Activated CD4-positive, alpha-beta T cell treated with anti-CD3 and anti-CD28 coated beads, Interleukin-2, Interleukin-6, amounts not matched to agents 100 ng/mL and 50 ng/mL, durations not matched to agents 16 hours and 8 hours (primary cell): ENCODE measurements at regions not wholly inside any gene's neighbourhood (a gene's known extent, or its start where the extent isn't known, plus 50 kb on each side); places are given as distances from the start of the nearest gene placed in this dataset.

ENCODE experiments used
- DNase-seq: peaks from one replicate; pipeline ENCODE4 v3.0.0-alpha.2; 2020

DNA sequence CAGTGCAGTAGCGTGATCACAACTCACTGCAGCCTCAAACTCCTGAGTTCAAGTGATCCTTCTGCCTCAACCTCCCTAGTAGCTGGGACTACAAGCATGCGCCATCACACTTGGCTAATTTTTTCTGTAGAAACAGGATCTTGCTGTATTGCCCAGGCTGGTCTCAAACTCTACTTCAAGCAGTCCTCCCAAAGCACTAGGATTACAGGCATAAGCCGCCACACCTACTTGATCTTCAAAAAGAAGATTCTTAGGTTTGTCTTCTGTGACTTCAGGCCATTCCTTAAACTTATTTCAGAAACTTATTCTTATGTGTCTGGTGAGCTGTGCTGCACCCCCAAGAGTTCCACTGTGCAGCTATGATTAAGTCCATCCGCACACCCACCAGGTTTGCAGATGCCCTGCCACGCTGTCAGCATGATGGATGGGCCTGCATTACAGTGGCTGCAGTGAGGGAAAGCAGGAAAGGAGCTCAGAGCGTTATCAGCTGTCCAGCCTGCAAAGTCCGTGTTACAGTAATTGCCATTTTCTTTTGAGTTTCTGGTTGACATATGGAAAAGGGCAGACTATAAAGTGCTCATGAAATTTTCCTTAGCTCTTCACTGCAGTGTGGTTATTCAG lies 146.6 kb downstream of the AASDH start:
- no peak for DNase-seq

DNA sequence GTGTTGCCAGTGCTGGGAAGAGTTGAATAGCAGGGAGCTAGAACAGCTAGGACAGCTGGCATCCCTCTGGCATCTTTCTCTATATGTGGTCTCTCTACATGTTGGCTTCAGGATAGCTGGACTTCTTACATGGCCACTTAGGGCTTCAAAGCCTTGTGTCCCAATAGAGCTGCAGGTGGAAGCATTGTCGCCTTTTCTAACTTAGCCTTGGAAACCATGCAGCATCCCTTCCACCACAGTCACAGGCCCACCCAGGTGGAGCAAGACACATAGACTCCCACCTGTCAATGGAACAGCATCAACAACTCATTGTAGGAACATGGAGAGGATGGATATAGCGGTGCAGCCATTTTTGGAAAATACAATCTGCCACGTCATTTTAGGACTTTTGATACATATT lies 149.0 kb downstream of the AASDH start:
- no peak for DNase-seq

- DNase-seq = no peak
Measured at GRCh38 chr4:56235725-56236124, 151.6 kb downstream of the AASDH start.

DNA sequence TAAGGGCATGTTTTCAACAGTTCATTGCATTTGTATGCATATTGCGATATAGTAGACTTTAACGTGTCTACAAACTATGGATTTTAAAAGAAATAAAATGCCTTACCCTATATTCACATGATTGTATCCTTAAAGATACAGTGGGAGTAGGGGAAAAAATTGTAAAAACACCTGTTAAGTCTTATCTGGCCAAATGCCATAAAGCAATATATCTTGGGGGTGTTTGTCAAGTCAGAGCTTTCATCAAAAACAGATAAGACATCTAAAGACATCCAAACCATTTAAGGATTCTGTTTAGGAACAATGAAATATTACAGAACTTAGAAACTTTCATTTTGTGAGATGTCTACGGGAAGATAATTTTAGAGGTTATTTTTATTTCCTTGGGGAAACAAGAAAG lies 152.3 kb downstream of the AASDH start:
- DNase-seq = no peak

DNA sequence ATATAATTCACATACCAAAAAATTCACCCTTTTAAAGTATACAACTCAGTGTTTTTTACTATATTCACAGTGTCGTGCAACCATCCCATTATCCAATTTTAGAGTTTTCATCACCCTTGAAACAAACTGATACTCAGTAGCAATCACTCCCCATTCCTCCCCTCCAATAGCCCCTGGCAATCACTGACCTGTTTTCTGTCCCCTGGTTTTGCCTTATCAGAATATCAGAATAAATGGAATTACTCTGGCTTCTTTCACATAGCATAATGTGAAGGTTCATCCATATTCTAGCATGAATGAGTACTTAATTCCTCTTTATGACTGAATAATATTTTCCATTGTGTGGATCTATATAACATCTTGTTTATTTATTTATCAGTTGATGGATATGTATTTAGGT lies 153.2 kb downstream of the AASDH start:
- DNase-seq = no peak

GRCh38 chr4:56231410-56231809 lies 155.9 kb downstream of the AASDH start:
- DNase-seq = no peak

DNA sequence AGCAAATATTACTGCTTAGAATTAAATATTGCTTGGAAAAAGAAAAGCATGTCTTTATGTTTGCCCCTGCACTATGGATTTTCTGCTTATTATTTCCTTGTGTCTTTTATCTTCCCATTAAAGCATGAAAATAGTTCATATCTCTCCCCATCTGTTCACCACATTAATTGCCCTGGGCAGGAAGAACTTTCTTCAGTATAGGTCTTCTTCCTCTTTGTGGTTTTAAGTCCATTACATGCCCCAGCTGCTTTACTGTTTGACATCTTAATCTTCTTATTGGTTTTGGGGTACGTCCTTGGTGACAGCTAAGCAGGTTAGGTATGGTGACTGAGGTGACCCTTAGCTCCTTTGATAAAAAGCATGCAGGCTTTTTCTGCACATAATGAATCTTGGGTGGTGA lies 157.3 kb downstream of the AASDH start:
- no peak for DNase-seq

GRCh38 chr4:56227301-56227835 lies 159.9 kb downstream of the AASDH start:
- no peak for DNase-seq

DNA sequence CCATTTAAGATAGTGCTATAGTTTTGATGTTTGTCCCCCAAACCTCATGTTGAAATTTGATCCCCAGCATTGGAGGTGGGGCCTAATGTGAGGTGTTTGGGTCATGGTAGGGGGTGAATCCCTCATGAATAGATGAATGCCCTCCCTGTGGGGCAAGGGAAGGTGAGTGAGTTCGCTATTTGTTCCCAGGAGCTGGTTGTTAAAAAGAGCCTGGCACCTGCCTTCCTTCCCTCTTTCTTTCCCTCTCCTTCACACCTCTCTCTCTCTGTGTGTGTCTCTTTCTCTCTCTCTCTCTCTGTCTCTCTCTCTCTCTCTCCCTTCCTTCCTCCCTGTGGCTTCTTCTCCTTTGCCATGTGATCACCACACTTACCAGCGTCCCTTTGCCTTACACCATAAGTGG lies 160.7 kb downstream of the AASDH start:
- DNase-seq = no peak

DNA sequence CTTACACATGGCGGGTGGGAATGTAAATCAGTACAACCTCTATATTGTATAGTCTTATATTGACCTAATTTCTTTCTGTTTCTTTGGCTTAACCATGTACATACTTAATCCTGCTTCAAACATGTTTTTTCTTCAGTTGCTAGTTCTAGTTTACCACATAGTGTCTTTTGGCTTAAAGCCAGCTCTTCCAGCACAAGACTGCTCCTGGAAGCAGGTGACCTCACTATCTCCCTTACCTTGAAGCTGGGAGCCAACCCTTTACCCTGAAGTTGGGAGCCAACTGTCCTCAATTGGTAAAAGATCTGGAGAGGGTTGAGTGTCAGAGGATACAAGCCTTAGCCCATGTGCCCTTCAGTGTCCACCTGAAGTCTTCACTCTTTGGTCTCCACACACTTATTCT lies 162.7 kb downstream of the AASDH start:
- no peak for DNase-seq

- no peak for DNase-seq
Measured at GRCh38 chr4:56222514-56222913, 164.8 kb downstream of the AASDH start.

DNA sequence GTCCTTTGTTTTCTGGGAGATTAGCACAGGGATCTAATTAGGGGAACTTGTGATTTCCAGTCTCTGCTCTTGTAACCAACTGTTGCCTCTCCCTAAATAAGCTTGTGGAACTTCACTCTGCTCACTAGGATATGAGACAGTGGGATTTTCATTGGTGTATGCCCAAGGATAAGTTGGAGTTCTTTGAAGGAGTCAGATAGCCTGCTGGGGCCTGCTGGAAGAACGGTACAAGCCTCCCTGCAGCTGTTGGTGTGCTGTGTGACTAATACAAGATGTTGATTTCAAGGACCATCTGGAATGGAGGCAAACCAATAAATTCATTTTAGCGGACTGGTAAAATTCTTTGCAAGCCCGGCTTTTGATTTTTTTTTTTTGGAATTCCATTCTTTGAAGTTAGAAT lies 167.0 kb downstream of the AASDH start:
- no peak for DNase-seq

GRCh38 chr4:56219447-56219846 lies 167.8 kb downstream of the AASDH start:
- no peak for DNase-seq

- no peak for DNase-seq
Measured at GRCh38 chr4:56218230-56218895, 168.9 kb downstream of the AASDH start.

DNA sequence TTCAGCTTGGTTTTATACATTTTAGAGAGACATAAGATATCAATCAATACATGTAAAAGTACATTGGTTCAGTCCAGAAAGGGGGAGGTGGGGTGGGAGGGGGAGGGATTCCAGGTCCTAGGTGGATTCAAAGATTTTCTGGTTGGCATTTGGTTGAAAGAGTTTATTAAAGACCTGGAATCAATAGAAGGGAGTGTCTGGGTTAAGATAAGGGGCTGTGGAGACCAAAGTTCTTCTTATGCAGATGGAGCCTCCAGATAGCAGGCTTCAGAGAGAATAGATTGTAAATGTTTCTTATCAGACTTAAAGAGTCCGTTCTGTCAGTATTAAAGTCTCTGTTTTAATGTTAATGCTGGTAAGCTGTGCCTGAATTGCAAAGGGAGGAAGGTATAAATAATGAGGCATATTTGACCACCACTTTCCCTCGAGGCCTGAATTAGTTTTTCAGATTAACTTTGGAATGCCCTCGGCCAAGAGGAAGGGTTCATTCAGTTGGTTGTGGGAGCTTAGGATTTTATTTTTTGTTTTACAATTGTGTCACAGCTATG lies 169.9 kb downstream of the AASDH start:
- DNase-seq = no peak

DNA sequence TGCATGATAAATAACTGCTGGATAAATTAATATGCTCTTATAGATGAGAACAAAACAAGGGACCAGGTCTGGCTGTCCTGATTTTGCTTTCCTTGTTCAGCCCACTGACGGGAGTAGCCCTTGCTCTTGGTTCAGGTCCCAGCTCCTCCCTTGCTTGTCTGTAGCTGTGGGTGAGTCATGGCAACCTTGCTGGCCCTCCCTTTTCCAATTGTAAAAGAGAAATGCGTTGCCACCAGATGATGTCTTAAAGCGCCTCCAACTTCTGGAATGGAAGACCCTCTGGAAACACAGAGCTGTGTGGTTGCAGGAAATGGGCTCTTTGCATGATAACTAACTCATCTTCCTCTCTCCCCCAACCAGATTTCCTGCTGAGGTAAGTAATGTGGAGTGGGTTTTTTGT lies 171.4 kb downstream of the AASDH start:
- no peak for DNase-seq

DNA sequence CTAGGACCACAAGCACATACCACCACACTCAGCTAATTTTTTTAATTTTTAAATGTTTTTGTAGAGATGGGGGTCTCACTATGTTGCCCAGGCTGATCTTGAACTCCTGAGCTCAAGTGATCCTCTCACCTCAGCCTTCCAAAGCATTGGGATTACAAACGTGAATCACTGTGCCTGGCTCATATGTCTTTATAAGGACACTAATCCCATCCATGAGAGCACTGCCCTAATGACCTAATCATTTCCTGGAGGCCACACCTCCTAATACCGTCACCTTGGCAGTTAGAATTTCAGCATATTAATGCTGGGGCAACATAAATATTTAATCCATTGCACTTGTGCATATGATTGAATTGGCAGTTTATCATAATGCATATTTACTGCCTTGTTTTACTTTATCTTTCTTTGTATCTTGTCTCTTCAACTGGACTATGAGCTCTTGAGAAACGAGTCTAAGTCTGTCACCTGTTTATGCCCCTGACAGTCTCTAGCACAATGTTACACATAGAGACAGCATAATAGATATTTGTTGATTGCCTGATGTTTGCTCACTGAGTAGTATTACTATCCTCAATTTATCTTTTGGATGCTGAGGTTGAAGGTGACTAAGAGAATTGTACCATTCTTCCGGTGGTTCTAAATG lies 172.0 kb downstream of the AASDH start:
- no peak for DNase-seq

GRCh38 chr4:56213543-56213942 lies 173.7 kb downstream of the AASDH start:
- DNase-seq = no peak

GRCh38 chr4:56212774-56213173 lies 174.5 kb downstream of the AASDH start:
- no peak for DNase-seq

- DNase-seq = no peak
Measured at GRCh38 chr4:56211202-56211601, 176.1 kb downstream of the AASDH start.

GRCh38 chr4:56210397-56210796 lies 176.9 kb downstream of the AASDH start:
- no peak for DNase-seq

DNA sequence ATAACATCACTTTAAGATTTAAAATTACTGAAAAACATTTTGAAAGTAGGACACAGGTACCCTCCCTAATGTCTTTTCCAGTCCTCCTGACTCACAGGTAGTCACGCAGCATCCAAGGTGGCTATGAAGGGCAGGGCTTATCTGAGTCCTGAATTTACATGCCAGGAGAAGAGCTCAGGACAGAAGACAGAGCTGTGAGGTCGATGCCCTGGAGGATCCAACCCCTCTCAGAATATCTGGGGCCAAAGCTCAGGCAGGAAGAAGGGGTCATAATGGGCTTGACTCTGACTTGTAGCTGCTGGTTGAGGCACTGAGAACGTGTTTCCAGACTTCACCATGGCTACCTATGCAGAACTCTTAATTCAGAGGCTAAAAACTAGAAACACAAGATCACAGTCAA lies 177.5 kb downstream of the AASDH start:
- DNase-seq = no peak

DNA sequence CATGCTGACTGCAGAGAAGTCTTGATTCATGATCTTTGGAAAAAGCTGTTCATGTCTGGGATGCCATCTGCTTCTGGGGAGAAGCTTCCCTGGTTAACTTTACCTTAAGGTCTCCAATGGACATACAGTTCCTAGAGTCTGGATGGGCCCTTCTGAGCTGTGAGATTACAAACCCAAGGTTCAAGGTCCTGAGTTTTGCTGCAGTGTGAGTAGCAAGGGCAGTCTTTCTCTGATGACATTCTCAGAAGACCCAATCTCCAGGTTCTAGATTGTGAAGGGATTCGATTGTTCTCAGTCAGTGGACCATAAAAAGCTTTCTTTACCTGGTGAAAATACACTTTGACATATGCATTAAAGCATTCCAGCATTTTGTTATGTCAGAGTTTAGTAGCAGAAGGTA lies 179.2 kb downstream of the AASDH start:
- no peak for DNase-seq

DNA sequence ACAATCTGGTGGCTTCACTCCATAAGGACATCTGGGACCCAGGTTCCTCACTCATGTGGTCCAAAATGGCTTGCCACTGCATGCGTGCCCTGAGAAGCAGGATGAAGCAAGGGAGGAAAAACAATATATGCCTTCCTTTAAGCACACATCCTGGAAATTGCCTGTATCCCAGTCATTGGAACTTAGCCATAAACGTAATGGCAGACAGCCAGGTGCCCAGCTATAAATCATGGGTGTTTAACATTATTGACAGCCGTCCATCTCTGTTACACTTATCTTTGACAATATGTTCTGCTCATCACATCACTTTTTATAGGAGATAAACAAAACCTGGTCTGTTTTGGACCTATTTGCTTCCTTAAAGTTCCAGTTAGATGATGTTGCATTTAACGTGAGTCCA lies 181.0 kb downstream of the AASDH start:
- DNase-seq = no peak
